Erythroblast (primary cell): ENCODE measurements at regions not wholly inside any gene's neighbourhood (a gene's known extent, or its start where the extent isn't known, plus 50 kb on each side); places are given as distances from the start of the nearest gene placed in this dataset.

ENCODE experiments used
- GATA1 ChIP-seq: IDR thresholded peaks from 2 replicates; pipeline ENCODE4 v1.6.1; 2011; ENCODE audit warnings: low read depth, mild to moderate bottlenecking, control low read depth, low read length, moderate library complexity
- POLR2A ChIP-seq: IDR thresholded peaks from 2 replicates; pipeline ENCODE4 v1.6.1; 2011; ENCODE audit warnings: mild to moderate bottlenecking, low read length

DNA sequence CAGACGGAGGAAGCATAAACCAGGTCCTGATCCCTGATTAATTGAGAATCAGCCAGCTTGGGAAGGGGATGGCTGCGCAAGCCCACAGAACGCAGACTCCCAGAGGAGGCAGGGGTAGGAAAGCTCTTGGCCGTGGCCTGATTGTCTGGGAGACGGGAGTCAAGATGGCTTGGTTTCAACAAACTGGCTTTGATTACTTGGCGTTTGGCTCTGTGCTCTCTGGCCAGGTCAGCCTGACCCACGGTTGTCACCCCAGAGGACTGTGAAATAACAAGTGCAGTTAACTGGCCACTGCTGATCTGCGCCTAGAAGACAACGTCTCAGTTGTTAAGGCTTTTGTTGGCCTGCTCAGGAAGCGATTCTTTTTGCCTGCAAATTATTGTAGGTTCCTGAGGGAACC, 387.0 kb upstream of the PROK2 start:
- no peak for TF ChIP-seq POLR2A
- TF ChIP-seq GATA1 = no peak
